ENCODE measurements at regions not wholly inside any gene's neighbourhood (a gene's known extent, or its start where the extent isn't known, plus 50 kb on each side); places are given as distances from the start of the nearest gene placed in this dataset.

DNA sequence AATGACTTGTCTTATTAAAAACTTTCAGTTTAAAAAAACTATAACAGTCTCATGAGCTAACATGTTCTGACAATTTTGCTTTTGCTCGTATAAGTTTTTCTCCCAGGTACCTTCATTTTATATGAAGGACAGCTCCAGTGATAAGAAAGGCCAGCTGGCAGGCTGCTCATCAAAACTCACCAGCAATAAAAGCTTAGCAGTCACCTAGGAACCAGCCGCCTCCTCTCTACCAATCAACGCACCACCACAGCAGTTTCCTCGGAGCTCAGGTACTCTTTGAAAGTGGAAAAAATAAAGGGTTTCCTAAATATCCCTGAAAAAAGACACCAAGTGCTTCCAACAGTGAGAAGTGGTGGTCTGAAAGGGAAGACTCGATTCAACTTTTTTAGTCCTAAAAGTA lies 100.9 kb upstream of the CCDC150 start:
- no peak for TF ChIP-seq EZH2phosphoT487 (IDR thresholded peaks at IDR 0.05; ENCODE audit: borderline replicate concordance, low read length)
- TF ChIP-seq, protein P1, sequence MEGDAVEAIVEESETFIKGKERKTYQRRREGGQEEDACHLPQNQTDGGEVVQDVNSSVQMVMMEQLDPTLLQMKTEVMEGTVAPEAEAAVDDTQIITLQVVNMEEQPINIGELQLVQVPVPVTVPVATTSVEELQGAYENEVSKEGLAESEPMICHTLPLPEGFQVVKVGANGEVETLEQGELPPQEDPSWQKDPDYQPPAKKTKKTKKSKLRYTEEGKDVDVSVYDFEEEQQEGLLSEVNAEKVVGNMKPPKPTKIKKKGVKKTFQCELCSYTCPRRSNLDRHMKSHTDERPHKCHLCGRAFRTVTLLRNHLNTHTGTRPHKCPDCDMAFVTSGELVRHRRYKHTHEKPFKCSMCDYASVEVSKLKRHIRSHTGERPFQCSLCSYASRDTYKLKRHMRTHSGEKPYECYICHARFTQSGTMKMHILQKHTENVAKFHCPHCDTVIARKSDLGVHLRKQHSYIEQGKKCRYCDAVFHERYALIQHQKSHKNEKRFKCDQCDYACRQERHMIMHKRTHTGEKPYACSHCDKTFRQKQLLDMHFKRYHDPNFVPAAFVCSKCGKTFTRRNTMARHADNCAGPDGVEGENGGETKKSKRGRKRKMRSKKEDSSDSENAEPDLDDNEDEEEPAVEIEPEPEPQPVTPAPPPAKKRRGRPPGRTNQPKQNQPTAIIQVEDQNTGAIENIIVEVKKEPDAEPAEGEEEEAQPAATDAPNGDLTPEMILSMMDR (IDR thresholded peaks at IDR 0.05; ENCODE audit: low read depth, low read length, poor library complexity, severe bottlenecking), result no peak
- no peaks in the 10 kb centered on the region for H3F3A ChIP-seq (ENCODE audit: control insufficient read depth, insufficient read depth)
- no peaks in the 10 kb centered on the region for H3K79me2 ChIP-seq (ENCODE audit: control insufficient read depth, low read length)

DNA sequence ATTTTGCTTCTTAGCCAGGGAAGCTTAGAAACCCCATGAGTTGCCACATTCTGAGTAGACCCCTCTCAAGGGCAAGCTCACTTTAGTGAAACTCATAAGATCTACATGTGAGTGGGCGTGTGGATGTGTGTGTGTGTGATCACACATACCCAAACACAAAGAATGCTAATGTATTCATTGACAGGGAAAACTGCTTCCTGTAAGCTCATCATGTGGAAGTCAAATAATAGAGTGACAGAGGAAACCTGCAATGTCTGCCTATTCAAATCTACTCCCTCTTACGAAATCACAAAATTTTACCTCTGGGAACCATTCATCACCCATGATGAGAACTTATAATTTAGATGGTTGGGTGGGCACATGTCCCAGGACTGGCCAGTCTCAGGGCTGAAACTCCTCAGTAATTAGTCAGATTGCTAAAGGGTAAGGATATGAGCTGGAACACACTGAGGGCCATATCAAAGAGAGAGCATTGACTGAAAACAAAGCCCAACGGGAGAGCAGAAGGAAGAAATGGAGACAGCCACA lies 94.5 kb upstream of the CCDC150 start:
- Histone ChIP-seq H3K9me2 (replicated peaks; ENCODE audit: control insufficient read depth, low read length) (no peaks in the 10 kb centered on the region), H3K27me3 (ENCODE audit: control insufficient read depth, low read length) (no peaks in the 10 kb centered on the region), H3K79me2 (ENCODE audit: control insufficient read depth, low read length) (no peaks in the 10 kb centered on the region), H3K4me2 (ENCODE audit: low read length) (no peak overlapping the region), H3K9me3 (ENCODE audit: control insufficient read depth, insufficient read depth, low read length) (no peaks in the 10 kb centered on the region), H3K27ac (ENCODE audit: low read depth, low read length) (no peak overlapping the region), H3K4me1 (ENCODE audit: control insufficient read depth, low read length) (no peaks in the 10 kb centered on the region), H3K4me3 (ENCODE audit: low read length) (no peak overlapping the region), H3F3A (ENCODE audit: control insufficient read depth, insufficient read depth) (no peaks in the 10 kb centered on the region), H4K20me1 (ENCODE audit: control insufficient read depth, insufficient read depth, low read depth, low read length) (no peaks in the 10 kb centered on the region), H3K36me3 (ENCODE audit: control insufficient read depth, low read length) (no peaks in the 10 kb centered on the region)
- TF ChIP-seq, protein P1 (IDR thresholded peaks at IDR 0.05; ENCODE audit: low read depth, low read length, poor library complexity, severe bottlenecking), result no peak
- TF ChIP-seq EZH2phosphoT487 (IDR thresholded peaks at IDR 0.05; ENCODE audit: borderline replicate concordance, low read length), result no peak

More for the DNA sequence above, 100.9 kb upstream of the CCDC150 start:
- Histone ChIP-seq H3K27ac (ENCODE audit: low read depth, low read length) (no peak overlapping the region), H3K9me3 (ENCODE audit: control insufficient read depth, insufficient read depth, low read length) (no peaks in the 10 kb centered on the region), H3K9me2 (replicated peaks; ENCODE audit: control insufficient read depth, low read length) (no peaks in the 10 kb centered on the region), H3K36me3 (ENCODE audit: control insufficient read depth, low read length) (no peaks in the 10 kb centered on the region), H3K4me1 (ENCODE audit: control insufficient read depth, low read length) (peaks cover 4% of the 10 kb centered on the region; the same call in 1 of the 2 replicates), H3K4me3 (ENCODE audit: low read length) (no peak overlapping the region), H3K4me2 (ENCODE audit: low read length) (no peak overlapping the region), H3K27me3 (ENCODE audit: control insufficient read depth, low read length) (no peaks in the 10 kb centered on the region), H4K20me1 (ENCODE audit: control insufficient read depth, insufficient read depth, low read depth, low read length) (no peaks in the 10 kb centered on the region)

DNA sequence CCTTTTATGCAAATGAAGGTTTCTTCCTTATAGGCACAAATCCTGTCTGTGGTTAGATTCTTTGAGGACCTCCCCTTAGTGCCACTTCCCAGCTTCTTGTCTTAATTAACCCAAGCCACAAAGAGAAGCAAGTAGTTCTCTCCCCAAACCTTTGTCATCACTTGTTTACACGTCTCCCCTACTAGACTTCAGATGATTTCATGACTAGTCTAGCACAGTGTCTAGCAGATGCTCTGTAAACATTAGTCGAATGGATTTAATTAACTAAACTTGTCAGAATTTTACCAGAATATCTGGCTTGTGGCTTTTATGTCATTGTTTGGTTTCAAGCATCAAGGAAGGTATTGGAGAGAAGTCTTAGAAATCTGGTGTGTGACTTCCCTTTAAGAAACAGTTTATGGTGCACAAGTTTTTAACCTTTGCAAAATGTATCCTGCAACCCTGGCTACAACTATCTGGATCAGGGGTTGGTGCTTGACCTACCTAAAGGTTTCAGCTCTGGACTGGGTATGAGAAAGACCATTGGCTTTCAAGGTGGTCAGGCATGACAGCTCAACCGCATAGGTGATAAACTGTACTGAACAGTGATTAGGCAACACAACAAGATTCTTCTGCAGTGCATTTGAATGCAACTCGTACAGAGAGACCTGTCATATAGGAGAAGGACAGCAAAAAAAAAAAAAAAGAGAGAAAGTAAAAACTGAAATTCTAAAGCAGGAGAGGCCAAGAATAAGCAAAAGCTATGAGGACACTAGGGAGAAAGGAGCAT lies 93.2 kb upstream of the CCDC150 start:
- no peaks in the 10 kb centered on the region for H3K4me1 ChIP-seq (ENCODE audit: control insufficient read depth, low read length)
- H3K9me2 ChIP-seq (replicated peaks; ENCODE audit: control insufficient read depth, low read length), result no peaks in the 10 kb centered on the region
- no peaks in the 10 kb centered on the region for H3K27me3 ChIP-seq (ENCODE audit: control insufficient read depth, low read length)
- no peaks in the 10 kb centered on the region for H3F3A ChIP-seq (ENCODE audit: control insufficient read depth, insufficient read depth)
- H3K4me3 ChIP-seq (ENCODE audit: low read length), result no peak overlapping the region
- no peaks in the 10 kb centered on the region for H3K9me3 ChIP-seq (ENCODE audit: control insufficient read depth, insufficient read depth, low read length)
- H3K4me2 ChIP-seq (ENCODE audit: low read length), result no peak overlapping the region
- no peaks in the 10 kb centered on the region for H3K36me3 ChIP-seq (ENCODE audit: control insufficient read depth, low read length)
- TF ChIP-seq, protein P1 (IDR thresholded peaks at IDR 0.05; ENCODE audit: low read depth, low read length, poor library complexity, severe bottlenecking), result no peak
- no peak for TF ChIP-seq EZH2phosphoT487 (IDR thresholded peaks at IDR 0.05; ENCODE audit: borderline replicate concordance, low read length)
- no peak overlapping the region for H3K27ac ChIP-seq (ENCODE audit: low read depth, low read length)
- no peaks in the 10 kb centered on the region for H3K79me2 ChIP-seq (ENCODE audit: control insufficient read depth, low read length)
- no peaks in the 10 kb centered on the region for H4K20me1 ChIP-seq (ENCODE audit: control insufficient read depth, insufficient read depth, low read depth, low read length)

Measured in DOHH2 (cell line).